Prostate gland (tissue), 2 donors: ENCODE measurements at regions not wholly inside any gene's neighbourhood (a gene's known extent, or its start where the extent isn't known, plus 50 kb on each side); places are given as distances from the start of the nearest gene placed in this dataset.

Source experiments
- DNase-seq: peaks from one replicate; pipeline ENCODE4 v3.0.0-alpha.2; 2019; ENCODE audit warnings: low spot score
- H3K27ac ChIP-seq, 2 donors: fragments of 200-600 bp; sonication (generic); 2 replicates each; pipeline ENCODE4 v1.5.1; 2017 to 2019
- H3K27me3 ChIP-seq: fragments of 200-600 bp; sonication (generic); replicated peaks from 2 replicates; pipeline ENCODE4 v1.5.1; 2019; ENCODE audit not compliant: insufficient read depth
- H3K36me3 ChIP-seq, 2 donors: fragments of 200-600 bp; sonication (generic); 1 replicate in 1 of 2; 2 replicates in 1 of 2; pipeline versions ENCODE4 v1.5.1 to v1.8.1; 2017 to 2019
- H3K4me1 ChIP-seq: fragments of 200-600 bp; sonication (generic); replicated peaks from 2 replicates; pipeline ENCODE4 v1.5.1; 2019
- H3K4me3 ChIP-seq, 2 donors: fragments of 200-600 bp; sonication (generic); 2 replicates each; pipeline ENCODE4 v1.5.1; 2017 to 2019
- H3K9me3 ChIP-seq: fragments of 200-600 bp; sonication (generic); 2 replicates; pipeline ENCODE4 v1.5.1; 2017
- CTCF ChIP-seq, 4 experiments: fragments of 200-600 bp in 2 of 4; fragments of 450-650 bp in 2 of 4; sonication (generic) in 2 of 4; IDR thresholded peaks; 1 replicate in 3 of 4; 2 replicates in 1 of 4; pipeline ENCODE4 v1.5.1; 2016 to 2019; ENCODE audit warnings: antibody characterized with exemption in 4 of 4, mild to moderate bottlenecking in 2 of 4, moderate library complexity in 2 of 4
- POLR2A ChIP-seq: fragments of 450-650 bp; IDR thresholded peaks from one replicate; pipeline ENCODE4 v1.6.1; 2016; ENCODE audit warnings: antibody characterized with exemption, mild to moderate bottlenecking
- POLR2AphosphoS5 ChIP-seq: sonication (generic); formaldehyde crosslinking; IDR thresholded peaks from one replicate; pipeline ENCODE4 v1.6.1; 2017; ENCODE audit warnings: antibody characterized with exemption
- WGBS: methylation state at CpG from one replicate; pipeline ENCODE4 v1.1.5; 2018; 5-methylcytosine and 5-hydroxymethylcytosine counted together
- intact Hi-C: fragments of 100-400 bp; cut with DNase I; formaldehyde crosslinking; loops from one replicate; pipeline ENCODE4 v1.14.2; 2022
- small RNA-seq, 2 donors: library from RNA; depleted of rRNA; stranded (forward); fragments of <200 nt; gene quantifications; one replicate each; pipeline ENCODE3, GENCODE V24; 2016

DNA sequence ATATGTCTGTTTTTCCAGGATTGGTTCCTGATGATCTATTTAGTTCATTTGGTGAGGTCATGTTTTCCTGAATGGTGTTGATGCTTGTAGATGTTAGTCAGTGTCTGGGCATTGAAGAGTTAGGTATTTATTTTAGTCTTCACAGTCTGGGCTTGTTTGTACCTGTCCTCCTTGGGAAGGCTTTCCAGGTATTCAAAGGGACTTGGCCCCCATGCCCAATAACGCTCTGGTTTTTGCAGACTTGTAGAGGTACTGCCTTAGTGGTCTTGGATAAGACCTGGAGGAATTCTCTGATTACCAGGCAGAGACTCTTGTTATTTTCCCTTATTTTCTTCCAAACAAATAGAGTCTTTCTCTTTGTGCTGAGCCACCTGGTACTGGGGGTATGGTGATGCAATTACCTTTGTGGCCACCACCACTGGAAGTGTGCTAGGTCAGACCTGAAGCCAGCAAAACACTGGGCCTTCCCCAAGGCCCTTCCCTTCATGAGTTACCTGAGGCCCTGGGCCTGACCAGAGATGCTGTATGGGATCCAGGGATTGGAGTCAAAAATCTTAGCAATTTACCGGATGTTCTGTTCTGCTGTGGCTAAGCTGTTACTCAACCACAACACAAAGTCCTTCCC lies 63.3 kb upstream of the RXFP1 start:
- no peak for DNase-seq
- H3K9me3 ChIP-seq: no peaks in the 10 kb centered on the region
- H3K27ac ChIP-seq: no peak overlapping the region
- intact Hi-C loops: no loop called here
- H3K4me3 ChIP-seq: no peak overlapping the region
- H3K4me1 ChIP-seq: no peaks in the 10 kb centered on the region
- 73% methylated on average over 2 of the region's 2 CpGs for WGBS
- TF ChIP-seq CTCF (IDR thresholded peaks at IDR 0.05): no peak
- no peak for TF ChIP-seq POLR2AphosphoS5
- TF ChIP-seq POLR2A: no peak
- H3K36me3 ChIP-seq: no peaks in the 10 kb centered on the region
- H3K27me3 ChIP-seq: no peaks in the 10 kb centered on the region

DNA sequence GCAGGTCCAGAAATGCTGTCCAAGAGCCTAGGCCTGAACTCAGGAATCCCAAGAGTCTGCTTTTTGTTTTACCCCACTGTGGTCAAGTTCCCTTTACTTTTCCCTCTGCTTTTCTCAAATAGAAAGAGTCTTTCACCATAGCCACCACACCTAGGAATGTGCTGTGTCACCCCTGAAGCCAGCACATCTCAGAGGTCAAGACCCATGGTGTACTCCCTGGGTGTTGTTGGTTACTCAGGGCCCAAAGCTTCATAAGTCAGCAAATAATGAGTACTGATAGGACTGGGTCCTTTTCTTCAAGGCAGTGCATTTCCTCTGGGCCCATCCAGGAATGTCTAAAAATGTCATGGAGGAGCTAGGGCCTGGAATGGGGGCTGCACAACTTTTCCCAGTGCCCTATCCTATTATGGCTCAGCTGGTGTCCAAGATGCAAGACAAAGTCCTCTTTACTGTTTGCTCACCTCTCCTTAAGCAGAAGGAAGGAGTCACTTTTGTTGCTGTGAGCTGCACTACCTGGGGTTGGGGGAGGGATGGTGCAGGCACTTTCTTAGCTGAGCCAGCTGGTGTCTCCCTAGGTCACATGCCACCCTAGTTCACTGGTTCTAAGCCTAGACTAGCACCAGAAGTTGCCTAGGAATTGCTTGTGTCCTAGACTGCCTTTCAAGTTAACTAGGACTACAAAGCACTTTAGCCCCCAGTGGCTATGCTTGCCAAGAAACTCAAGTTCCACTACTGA lies 62.4 kb upstream of the RXFP1 start:
- DNase-seq: no peak
- Histone ChIP-seq H3K4me3 (no peak overlapping the region), H3K36me3 (no peaks in the 10 kb centered on the region), H3K4me1 (no peaks in the 10 kb centered on the region), H3K9me3 (no peaks in the 10 kb centered on the region), H3K27me3 (no peaks in the 10 kb centered on the region), H3K27ac (no peak overlapping the region)
- intact Hi-C loops: no loop called here
- no peak for TF ChIP-seq POLR2A
- TF ChIP-seq POLR2AphosphoS5: no peak
- no peak for TF ChIP-seq CTCF (IDR thresholded peaks at IDR 0.05)

GRCh38 chr4:158461336-158461735 lies 60.3 kb upstream of the RXFP1 start:
- Histone ChIP-seq H3K4me3 (no peak overlapping the region), H3K27ac (no peak overlapping the region), H3K36me3 (no peaks in the 10 kb centered on the region), H3K9me3 (no peaks in the 10 kb centered on the region), H3K27me3 (no peaks in the 10 kb centered on the region), H3K4me1 (no peaks in the 10 kb centered on the region)
- WGBS: 61% methylated on average over 2 of the region's 2 CpGs
- intact Hi-C loops: no loop called here
- TF ChIP-seq POLR2A (no peak), POLR2AphosphoS5 (no peak), CTCF (IDR thresholded peaks at IDR 0.05) (no peak)
- no peak for DNase-seq

DNA sequence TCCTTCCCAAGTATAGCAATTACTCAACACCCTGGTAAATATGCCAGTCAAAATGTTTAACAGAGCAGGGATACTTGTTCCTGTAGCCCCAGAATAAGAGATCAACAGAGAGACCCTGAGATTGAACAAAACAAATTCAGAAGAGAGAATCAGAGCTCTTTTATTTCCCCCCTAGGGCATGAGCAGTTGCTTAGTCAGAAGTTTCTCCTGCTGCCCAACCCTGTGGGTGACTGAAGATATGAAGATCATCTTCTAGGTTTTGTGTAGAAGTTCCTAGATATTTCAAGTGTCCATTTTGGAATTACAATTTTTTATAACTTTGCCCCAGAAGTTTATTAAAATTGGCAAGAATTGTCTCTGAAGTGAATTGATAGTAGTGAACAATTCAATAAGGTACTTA lies 59.1 kb upstream of the RXFP1 start:
- H3K27ac ChIP-seq: no peak overlapping the region
- no peak overlapping the region for H3K4me3 ChIP-seq
- intact Hi-C loops: no loop called here
- H3K27me3 ChIP-seq: no peaks in the 10 kb centered on the region
- H3K36me3 ChIP-seq: no peaks in the 10 kb centered on the region
- no peak for DNase-seq
- TF ChIP-seq POLR2A: no peak
- no peak for TF ChIP-seq POLR2AphosphoS5
- TF ChIP-seq CTCF (IDR thresholded peaks at IDR 0.05): no peak
- H3K9me3 ChIP-seq: no peaks in the 10 kb centered on the region
- H3K4me1 ChIP-seq: no peaks in the 10 kb centered on the region

Small RNA genes in the stretch of these regions (small RNA-seq; reads per million reads assigned to genes)
- gene RNU4-79P: 0 to 0.28 reads per million in 2 donors
